Tibial artery (tissue), 4 donors: ENCODE measurements at regions not wholly inside any gene's neighbourhood (a gene's known extent, or its start where the extent isn't known, plus 50 kb on each side); places are given as distances from the start of the nearest gene placed in this dataset.

Experiments
- DNase-seq, 2 donors: peaks; one replicate each; pipeline ENCODE4 v3.0.0-alpha.2; 2019
- H3K27ac ChIP-seq, 2 donors: fragments of 200-600 bp; sonication (generic) in 1 of 2; 1 replicate in 1 of 2; 2 replicates in 1 of 2; pipeline ENCODE4 v1.5.1; 2018 to 2019; ENCODE audit warnings: mild to moderate bottlenecking in 1 of 2
- H3K27me3 ChIP-seq, 2 donors: fragments of 200-600 bp; sonication (generic) in 1 of 2; one replicate each; pipeline versions ENCODE4 v1.5.1 to v1.6.0; 2016 to 2019
- H3K36me3 ChIP-seq, 3 donors: fragments of 200-600 bp; sonication (generic) in 2 of 3; one replicate each; pipeline ENCODE4 v1.5.1; 2016 to 2019; ENCODE audit warnings: mild to moderate bottlenecking in 2 of 3
- H3K4me1 ChIP-seq, 4 donors: fragments of 200-600 bp; sonication (generic) in 2 of 4; 1 replicate in 3 of 4; 2 replicates in 1 of 4; pipeline ENCODE4 v1.5.1; 2016 to 2019
- H3K4me3 ChIP-seq, 2 donors: fragments of 200-600 bp; sonication (generic) in 1 of 2; 1 replicate in 1 of 2; 2 replicates in 1 of 2; pipeline ENCODE4 v1.5.1; 2018 to 2019; ENCODE audit warnings: mild to moderate bottlenecking in 2 of 2
- H3K9me3 ChIP-seq, 3 donors: fragments of 200-600 bp; sonication (generic) in 1 of 3; one replicate each; pipeline ENCODE4 v1.5.1; 2016 to 2019
- intact Hi-C: fragments of 100-400 bp; cut with DNase I; formaldehyde crosslinking; loops from one replicate; pipeline ENCODE4 v1.15.0; 2023; ENCODE audit warnings: low total_unique reads
- TF ChIP-seq, protein P1 (sequence below), 2 experiments: fragments of 200-600 bp in 1 of 2; fragments of 450-650 bp in 1 of 2; IDR thresholded peaks; one replicate each; pipeline ENCODE4 v1.5.1; 2017 to 2019; ENCODE audit warnings: antibody characterized with exemption in 2 of 2, mild to moderate bottlenecking in 1 of 2, moderate library complexity in 1 of 2

DNA sequence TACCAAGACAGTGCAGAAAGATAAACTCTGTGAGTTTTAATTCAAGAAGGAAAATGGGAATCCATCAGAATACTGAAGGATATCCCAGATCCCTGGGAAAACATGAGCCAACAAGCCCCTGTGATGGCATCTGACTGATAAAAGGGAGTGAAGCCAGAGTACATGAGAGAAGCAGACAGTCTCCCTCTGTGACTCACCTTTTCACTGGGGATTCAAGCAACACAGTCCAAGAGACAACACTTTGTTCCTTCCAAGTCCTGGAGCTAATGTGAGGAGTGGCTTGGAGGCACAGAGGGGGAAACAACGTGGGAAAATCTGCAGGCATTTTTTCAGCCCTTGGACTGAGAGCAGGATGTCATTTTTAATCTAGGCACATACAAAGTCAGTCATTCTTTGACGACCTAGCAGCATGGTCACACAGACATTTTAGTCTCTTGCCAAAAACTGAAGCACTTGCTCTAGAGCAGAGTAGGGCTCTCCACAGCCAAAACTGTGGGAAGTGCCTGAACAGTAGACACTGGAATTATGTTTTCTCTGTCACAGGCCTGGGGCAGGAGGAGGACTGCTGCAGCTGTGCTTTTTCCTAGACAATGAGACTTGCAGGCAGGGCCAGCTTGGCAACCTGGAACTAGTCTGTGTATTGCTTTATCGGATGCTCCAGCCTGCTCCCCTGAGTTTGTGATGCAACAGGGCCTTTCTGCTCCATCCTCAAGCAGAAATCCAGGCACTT lies 465.0 kb upstream of the GJE1 start:
- intact Hi-C loops: no loop called here
- Histone ChIP-seq H3K36me3 (no peaks in the 10 kb centered on the region), H3K27me3 (no peaks in the 10 kb centered on the region), H3K4me3 (no peak overlapping the region), H3K9me3 (no peaks in the 10 kb centered on the region), H3K27ac (no peak overlapping the region), H3K4me1 (no peaks in the 10 kb centered on the region)
- TF ChIP-seq, protein P1, sequence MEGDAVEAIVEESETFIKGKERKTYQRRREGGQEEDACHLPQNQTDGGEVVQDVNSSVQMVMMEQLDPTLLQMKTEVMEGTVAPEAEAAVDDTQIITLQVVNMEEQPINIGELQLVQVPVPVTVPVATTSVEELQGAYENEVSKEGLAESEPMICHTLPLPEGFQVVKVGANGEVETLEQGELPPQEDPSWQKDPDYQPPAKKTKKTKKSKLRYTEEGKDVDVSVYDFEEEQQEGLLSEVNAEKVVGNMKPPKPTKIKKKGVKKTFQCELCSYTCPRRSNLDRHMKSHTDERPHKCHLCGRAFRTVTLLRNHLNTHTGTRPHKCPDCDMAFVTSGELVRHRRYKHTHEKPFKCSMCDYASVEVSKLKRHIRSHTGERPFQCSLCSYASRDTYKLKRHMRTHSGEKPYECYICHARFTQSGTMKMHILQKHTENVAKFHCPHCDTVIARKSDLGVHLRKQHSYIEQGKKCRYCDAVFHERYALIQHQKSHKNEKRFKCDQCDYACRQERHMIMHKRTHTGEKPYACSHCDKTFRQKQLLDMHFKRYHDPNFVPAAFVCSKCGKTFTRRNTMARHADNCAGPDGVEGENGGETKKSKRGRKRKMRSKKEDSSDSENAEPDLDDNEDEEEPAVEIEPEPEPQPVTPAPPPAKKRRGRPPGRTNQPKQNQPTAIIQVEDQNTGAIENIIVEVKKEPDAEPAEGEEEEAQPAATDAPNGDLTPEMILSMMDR (IDR thresholded peaks at IDR 0.05): no peak
- no peak for DNase-seq

DNA sequence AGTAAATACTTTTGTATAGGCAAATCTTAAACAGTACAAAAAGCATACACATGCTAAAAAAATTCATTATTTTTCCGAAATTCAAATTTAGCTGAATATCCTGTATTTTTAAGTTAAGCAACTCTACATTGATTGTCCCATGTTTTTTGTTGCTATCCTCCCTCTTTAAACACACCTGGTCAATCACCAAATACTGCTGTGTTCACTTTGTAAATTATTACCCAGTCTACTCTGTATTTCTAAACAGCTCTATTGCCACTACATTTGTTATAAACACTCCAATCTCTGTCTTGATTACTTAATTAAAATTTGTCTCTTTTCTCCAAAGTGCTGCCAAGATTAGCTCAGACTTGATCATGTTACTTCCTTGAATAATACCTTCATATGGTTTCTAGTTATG lies 466.5 kb upstream of the GJE1 start:
- DNase-seq: no peak
- H3K36me3 ChIP-seq: no peaks in the 10 kb centered on the region
- H3K4me1 ChIP-seq: no peaks in the 10 kb centered on the region
- no peak overlapping the region for H3K27ac ChIP-seq
- no peak overlapping the region for H3K4me3 ChIP-seq
- intact Hi-C loops: no loop called here
- TF ChIP-seq, protein P1 (IDR thresholded peaks at IDR 0.05): no peak
- H3K27me3 ChIP-seq: no peaks in the 10 kb centered on the region
- no peaks in the 10 kb centered on the region for H3K9me3 ChIP-seq

DNA sequence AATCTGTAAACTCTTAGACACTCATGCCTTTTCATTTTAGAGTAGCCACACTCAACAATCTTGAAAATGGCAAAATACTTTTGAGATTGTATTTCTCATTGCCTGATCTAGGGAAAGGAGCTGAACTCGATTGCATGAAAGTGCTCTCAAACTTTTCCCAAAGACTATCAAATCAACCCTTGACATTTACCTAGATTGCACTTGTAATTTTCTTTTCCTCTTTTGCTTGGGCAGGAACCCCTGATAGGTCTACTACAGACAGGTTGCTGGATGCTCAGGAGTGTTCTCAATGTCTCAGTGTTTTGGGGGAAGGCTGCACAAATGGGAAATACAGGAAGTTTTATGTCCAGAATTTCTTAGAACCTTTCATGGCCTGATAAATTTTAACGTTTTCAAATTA lies 468.0 kb upstream of the GJE1 start:
- intact Hi-C loops: no loop called here
- DNase-seq: no peak

DNA sequence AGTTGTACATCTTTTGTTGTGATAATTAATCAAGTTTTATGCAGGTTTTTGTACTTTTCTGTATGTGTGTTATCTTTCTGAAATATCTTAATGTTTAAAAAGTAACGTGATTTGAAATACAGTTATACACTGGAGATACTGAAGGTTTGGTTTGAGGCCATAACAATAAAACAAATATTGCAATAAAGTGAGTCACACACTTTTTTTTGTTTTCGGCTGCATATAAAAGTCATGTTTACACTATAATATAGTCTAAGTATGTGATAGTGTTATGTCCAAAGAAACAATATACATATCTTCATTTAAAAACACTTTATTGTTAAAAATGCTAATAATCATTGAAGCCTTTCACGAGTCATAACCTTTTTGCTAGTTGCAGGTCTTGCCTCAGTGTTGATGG lies 473.1 kb upstream of the GJE1 start:
- DNase-seq: no peak
- Histone ChIP-seq H3K4me1 (no peaks in the 10 kb centered on the region), H3K9me3 (no peaks in the 10 kb centered on the region), H3K4me3 (no peak overlapping the region), H3K36me3 (no peaks in the 10 kb centered on the region), H3K27ac (no peak overlapping the region), H3K27me3 (no peaks in the 10 kb centered on the region)
- intact Hi-C loops: no loop called here
- TF ChIP-seq, protein P1 (IDR thresholded peaks at IDR 0.05): no peak

More for the DNA sequence above, 468.0 kb upstream of the GJE1 start:
- Histone ChIP-seq H3K27ac (no peak overlapping the region), H3K4me3 (no peak overlapping the region), H3K36me3 (no peaks in the 10 kb centered on the region), H3K9me3 (no peaks in the 10 kb centered on the region), H3K27me3 (no peaks in the 10 kb centered on the region), H3K4me1 (no peaks in the 10 kb centered on the region)
- TF ChIP-seq, protein P1 (IDR thresholded peaks at IDR 0.05): no peak

DNA sequence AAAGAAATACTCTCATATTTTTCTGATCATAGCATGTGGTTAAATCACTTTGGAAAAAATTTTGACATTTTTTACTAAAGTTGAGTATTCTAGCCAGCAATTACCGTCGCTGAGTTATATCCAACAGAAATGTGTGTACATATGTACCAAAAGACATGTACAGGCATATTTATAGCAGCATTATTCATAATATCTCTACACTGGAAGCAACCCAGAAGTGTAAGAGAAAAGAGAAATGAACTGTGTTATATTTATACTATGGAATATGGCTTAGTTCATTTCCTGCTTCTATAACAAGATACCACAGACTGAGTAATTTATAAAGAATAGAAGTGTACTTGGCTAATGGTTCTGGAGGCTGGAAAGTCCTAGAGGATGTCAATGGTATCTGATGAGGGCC lies 474.0 kb upstream of the GJE1 start:
- no peaks in the 10 kb centered on the region for H3K36me3 ChIP-seq
- TF ChIP-seq, protein P1 (IDR thresholded peaks at IDR 0.05): no peak
- no peaks in the 10 kb centered on the region for H3K4me1 ChIP-seq
- intact Hi-C loops: no loop called here
- DNase-seq: no peak
- H3K27ac ChIP-seq: no peak overlapping the region
- H3K4me3 ChIP-seq: no peak overlapping the region
- no peaks in the 10 kb centered on the region for H3K27me3 ChIP-seq
- H3K9me3 ChIP-seq: no peaks in the 10 kb centered on the region

DNA sequence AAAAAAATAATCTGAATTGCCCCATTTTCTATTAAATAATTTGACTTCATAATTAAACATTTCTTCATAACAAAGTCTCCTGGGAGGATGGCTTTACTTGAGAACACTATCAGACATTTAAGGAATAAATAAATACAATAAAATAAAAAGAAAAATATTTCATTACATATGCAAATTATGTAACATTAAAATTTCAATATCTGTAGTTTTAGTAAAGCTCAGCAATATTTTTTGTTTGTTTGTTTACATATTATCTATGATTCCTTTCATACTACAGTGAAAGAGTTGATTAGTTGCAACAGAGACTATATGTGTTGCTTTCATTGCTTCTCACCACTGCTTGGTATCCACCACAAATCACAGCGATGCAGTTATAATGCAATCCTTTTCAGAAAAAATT lies 474.9 kb upstream of the GJE1 start:
- no peaks in the 10 kb centered on the region for H3K9me3 ChIP-seq
- DNase-seq: no peak

More for the DNA sequence above, 474.9 kb upstream of the GJE1 start:
- Histone ChIP-seq H3K27ac (no peak overlapping the region), H3K4me1 (no peaks in the 10 kb centered on the region), H3K36me3 (no peaks in the 10 kb centered on the region), H3K27me3 (no peaks in the 10 kb centered on the region), H3K4me3 (no peak overlapping the region)
- intact Hi-C loops: no loop called here
- TF ChIP-seq, protein P1 (IDR thresholded peaks at IDR 0.05): no peak
